HEK293T (cell line): ENCODE measurements at regions not wholly inside any gene's neighbourhood (a gene's known extent, or its start where the extent isn't known, plus 50 kb on each side); places are given as distances from the start of the nearest gene placed in this dataset.

Source experiments
- ELF4 ChIP-seq: fragments of 450-650 bp; IDR thresholded peaks from 2 replicates; pipeline ENCODE4 v1.6.1; 2017; ENCODE audit warnings: antibody characterized with exemption
- FOXK2 ChIP-seq: fragments of 450-650 bp; IDR thresholded peaks from 2 replicates; pipeline ENCODE4 v1.6.1; 2016; ENCODE audit warnings: mild to moderate bottlenecking
- FOXM1 ChIP-seq: fragments of 450-650 bp; IDR thresholded peaks from 2 replicates; pipeline ENCODE4 v1.6.1; 2017; ENCODE audit warnings: mild to moderate bottlenecking, borderline replicate concordance
- HDGF ChIP-seq: fragments of 450-650 bp; IDR thresholded peaks from 2 replicates; pipeline ENCODE4 v1.6.1; 2017; ENCODE audit warnings: antibody characterized with exemption, borderline replicate concordance
- L3MBTL2 ChIP-seq: fragments of 450-650 bp; conservative IDR thresholded peaks from 2 replicates; pipeline ENCODE4 v1.6.1; 2016; ENCODE audit warnings: mild to moderate bottlenecking
- NFRKB ChIP-seq: fragments of 450-650 bp; IDR thresholded peaks from 2 replicates; pipeline ENCODE4 v1.6.1; 2016; ENCODE audit warnings: mild to moderate bottlenecking, moderate library complexity
- SP1 ChIP-seq: fragments of 450-650 bp; IDR thresholded peaks from 2 replicates; pipeline ENCODE4 v1.6.1; 2017
- SUZ12 ChIP-seq: fragments of 450-650 bp; IDR thresholded peaks from 2 replicates; pipeline ENCODE4 v1.6.1; 2016; ENCODE audit warnings: mild to moderate bottlenecking
- TARDBP ChIP-seq: fragments of 450-650 bp; IDR thresholded peaks from 2 replicates; pipeline ENCODE4 v1.6.1; 2016
- ZNF384 ChIP-seq: fragments of 450-650 bp; IDR thresholded peaks from 2 replicates; pipeline ENCODE4 v1.6.1; 2016

DNA sequence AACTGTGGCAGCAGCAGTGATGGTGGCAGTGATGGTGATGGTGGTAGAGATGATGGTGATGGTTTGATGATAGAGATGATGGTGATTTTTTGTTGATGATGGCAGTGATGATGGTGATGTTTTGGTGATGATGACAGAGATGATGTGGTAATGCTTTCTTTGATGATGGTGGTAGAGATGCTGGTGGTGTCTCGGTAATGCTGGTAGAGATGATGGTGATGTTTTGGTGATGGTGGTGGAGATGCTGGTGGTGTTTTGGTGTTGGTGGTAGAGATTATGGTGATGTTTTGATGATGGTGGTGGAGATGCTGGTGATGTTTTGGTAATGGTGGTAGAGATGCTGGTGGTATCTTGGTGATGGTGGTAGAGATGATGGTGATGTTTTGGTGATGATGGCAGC, 131.6 kb downstream of the NAV1 start:
- no peak for TF ChIP-seq FOXK2
- TF ChIP-seq SP1: no peak
- no peak for TF ChIP-seq L3MBTL2
- TF ChIP-seq FOXM1: no peak
- no peak for TF ChIP-seq HDGF
- no peak for TF ChIP-seq SUZ12
- no peak for TF ChIP-seq ELF4
- TF ChIP-seq TARDBP: no peak
- no peak for TF ChIP-seq NFRKB
- TF ChIP-seq ZNF384: no peak
